ENCODE measurements at regions not wholly inside any gene's neighbourhood (a gene's known extent, or its start where the extent isn't known, plus 50 kb on each side); places are given as distances from the start of the nearest gene placed in this dataset.

DNA sequence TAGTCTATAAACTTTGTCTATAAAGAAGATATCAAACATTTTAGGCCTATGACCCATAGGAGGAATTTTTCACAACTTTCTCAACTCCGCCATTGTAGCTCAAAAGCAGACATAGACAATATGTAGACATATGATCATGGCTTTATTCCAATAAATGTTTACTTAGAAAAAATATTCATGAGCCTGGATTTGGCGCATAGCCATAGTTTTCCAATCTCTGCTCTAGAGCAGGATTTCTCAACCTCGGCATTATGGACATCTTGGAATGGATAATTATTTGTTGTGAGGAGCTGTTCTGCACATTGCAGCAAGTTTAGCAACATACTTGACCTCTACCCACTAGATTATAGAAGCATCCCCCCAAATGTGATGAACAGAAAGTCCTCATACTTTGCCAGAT, 532.6 kb downstream of the ANKRD7 start:
- no peak for DNase-seq (ENCODE audit: low spot score)
- TF ChIP-seq, protein P1, sequence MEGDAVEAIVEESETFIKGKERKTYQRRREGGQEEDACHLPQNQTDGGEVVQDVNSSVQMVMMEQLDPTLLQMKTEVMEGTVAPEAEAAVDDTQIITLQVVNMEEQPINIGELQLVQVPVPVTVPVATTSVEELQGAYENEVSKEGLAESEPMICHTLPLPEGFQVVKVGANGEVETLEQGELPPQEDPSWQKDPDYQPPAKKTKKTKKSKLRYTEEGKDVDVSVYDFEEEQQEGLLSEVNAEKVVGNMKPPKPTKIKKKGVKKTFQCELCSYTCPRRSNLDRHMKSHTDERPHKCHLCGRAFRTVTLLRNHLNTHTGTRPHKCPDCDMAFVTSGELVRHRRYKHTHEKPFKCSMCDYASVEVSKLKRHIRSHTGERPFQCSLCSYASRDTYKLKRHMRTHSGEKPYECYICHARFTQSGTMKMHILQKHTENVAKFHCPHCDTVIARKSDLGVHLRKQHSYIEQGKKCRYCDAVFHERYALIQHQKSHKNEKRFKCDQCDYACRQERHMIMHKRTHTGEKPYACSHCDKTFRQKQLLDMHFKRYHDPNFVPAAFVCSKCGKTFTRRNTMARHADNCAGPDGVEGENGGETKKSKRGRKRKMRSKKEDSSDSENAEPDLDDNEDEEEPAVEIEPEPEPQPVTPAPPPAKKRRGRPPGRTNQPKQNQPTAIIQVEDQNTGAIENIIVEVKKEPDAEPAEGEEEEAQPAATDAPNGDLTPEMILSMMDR (IDR thresholded peaks at IDR 0.05; ENCODE audit: extremely low read depth, missing control alignments) = no peak

DNA sequence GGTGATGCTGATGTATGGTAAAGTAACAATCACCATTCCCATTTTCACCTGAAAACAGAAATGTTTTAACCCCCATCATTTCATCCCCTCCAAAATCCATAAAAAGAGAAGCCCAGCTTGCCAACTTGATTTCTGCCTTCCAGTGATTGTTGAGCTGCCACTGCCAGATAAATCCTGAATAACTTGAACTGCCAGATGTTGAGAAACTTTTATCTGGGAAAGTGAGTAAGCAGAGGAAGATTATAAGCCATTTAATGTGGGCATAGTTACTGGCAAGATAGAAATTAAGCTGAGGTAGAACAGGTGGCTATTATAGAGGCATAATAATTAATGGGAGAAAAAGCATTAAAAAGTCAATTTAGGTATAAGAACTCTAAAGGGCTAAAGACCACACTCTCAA, 534.1 kb downstream of the ANKRD7 start:
- no peak for DNase-seq (ENCODE audit: low spot score)
- TF ChIP-seq, protein P1 (IDR thresholded peaks at IDR 0.05; ENCODE audit: extremely low read depth, missing control alignments) = no peak

DNA sequence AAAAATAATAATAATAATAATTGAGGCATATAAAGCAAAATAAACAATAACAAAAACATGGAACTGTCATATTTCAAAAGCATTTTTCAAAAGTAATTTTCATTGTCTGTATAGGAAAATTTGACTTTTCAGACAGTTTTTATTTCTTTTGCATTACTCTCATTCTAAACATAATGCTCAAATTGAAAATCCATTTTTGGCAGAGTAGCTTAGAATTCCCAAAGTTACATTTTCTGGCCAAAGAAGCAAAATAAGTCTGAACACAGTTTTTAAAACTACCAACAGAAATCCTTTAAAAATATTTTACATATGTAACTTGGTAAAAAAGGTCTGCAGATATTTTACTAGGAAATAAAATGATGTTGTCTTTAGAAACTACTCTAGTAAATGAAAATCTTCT, 535.4 kb downstream of the ANKRD7 start:
- TF ChIP-seq, protein P1 (IDR thresholded peaks at IDR 0.05; ENCODE audit: extremely low read depth, missing control alignments) = no peak
- no peak for DNase-seq (ENCODE audit: low spot score)

DNA sequence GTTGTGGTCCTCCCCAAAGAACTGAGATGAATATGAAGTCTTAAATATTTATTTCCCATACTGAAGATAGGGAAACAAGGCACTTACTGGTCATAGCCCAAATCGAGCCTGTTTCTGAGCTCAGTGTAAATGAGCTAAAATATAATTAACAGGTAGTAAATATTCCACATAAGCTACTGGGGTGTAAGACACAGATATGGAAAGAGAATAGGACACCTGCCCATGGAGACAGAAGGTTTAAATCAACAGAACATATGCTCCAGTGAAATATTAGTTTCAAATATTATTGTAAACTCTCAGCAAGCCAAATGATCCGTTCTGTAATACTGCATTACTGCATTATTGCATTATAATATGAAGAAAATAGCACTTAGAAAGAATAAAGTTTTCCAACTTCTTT, 537.9 kb downstream of the ANKRD7 start:
- no peak for DNase-seq (ENCODE audit: low spot score)
- TF ChIP-seq, protein P1 (IDR thresholded peaks at IDR 0.05; ENCODE audit: extremely low read depth, missing control alignments) = no peak

DNA sequence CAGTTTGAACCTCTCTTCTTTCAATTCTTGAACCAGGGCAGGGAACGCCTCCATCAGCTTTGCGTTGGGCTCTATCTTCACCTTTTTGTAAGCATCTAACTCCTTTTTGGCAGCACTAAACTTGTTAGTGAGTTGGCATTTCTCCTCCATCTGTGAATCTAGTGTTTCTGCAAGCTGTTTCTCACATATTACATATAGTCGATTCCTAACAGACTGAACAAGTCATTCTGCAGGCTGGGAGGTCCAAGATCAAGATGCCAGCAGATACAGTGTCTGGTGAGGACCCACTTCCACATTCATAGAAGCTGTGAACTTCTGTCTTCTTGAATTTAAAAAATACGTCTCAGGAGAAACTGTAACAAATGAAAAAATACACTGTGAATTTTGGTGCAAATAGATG, 539.7 kb downstream of the ANKRD7 start:
- DNase-seq (ENCODE audit: low spot score) = no peak
- TF ChIP-seq, protein P1 (IDR thresholded peaks at IDR 0.05; ENCODE audit: extremely low read depth, missing control alignments) = no peak

DNA sequence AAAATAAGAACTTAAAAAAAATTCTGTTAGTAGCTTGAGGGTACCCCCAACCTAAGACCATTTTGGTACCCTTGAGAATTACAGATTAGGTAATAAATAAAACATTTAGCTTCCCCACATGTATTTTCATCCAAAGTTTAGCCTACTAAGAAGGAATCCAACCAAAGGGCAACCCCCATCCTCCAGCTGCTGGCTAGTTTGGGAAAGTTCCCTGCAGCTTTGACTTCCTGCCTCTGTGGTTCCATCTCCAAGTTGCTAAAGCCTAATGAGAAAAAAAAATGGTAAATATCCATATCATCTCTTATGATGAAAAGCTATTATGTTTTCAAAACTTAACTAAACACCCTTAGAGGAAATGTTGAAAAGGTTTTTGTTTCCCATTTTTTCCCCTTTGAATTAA, 547.2 kb downstream of the ANKRD7 start:
- TF ChIP-seq, protein P1 (IDR thresholded peaks at IDR 0.05; ENCODE audit: extremely low read depth, missing control alignments) = no peak
- DNase-seq (ENCODE audit: low spot score) = no peak

DNA sequence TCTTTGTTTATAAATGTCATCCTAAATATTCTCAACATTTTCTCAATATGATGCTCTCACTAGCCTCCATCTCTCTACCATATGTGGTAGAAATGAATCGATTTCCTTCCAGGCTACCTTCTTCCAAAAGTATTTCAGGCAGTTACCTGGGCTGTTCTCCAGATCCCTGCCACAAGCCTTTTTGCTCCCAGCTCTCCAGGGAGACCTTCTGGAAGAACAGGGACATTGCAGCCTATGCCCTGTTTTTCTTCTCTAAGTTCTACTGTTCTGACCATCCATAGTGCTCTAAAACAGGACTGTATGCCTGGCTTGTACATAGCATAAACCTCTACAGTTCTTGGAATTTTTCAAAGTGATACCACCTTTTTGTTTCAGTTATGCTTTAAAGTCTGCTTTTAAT, 552.8 kb downstream of the ANKRD7 start:
- DNase-seq (ENCODE audit: low spot score) = no peak
- TF ChIP-seq, protein P1 (IDR thresholded peaks at IDR 0.05; ENCODE audit: extremely low read depth, missing control alignments) = no peak
